ENCODE measurements at regions not wholly inside any gene's neighbourhood (a gene's known extent, or its start where the extent isn't known, plus 50 kb on each side); places are given as distances from the start of the nearest gene placed in this dataset.
A peak's percentile ranks its signal among the peaks of the same experiment; 100 is the strongest.

DNA sequence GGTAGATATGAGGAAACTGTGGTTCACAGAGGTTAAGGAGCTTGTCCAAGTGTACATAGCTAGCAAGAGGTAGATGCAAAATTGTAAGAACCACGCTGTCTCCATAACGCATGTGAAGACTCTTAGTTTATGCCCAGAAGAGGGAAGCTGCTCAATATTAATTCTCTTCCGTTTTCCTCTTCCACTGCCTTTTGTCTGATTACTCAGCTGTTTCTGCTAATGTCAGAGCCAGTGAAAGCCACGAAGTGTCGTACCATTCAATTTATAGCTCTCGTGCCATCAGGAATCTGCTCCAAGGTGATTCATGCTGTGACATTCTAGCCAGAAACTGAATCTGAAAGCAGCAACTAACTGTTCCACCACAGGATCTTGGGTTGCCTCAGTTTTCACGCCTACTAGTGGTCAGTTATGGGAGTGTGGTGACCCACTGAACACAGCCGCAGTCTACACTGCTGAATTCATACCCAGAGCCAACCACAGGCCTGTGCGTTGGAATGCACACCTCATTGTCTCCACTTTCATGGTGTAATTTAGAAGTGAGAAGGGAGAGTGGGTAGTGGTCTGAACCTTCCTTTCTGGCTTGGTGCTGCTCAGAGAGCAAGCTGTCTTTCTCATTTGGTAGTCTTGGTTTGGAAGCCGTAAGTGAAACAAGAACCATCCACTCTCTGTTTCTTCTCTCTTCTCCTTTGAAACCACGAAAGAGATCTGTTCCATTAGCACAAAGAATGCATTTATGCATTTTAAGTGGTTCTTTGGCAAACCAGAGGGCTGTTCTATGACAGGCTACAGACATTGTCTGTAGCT is 74.2 kb upstream of the NAP1L1 start:
- ChIA-PET CTCF (interaction anchor here (0.5 to 2.0 kb wide), 15 partner anchors 8 to 526 kb away, joined by 3 to 8 read pairs (median 3); partner anchors contain the start of gene BBS10), POLR2A (interaction anchor here (0.8 kb wide), 1 partner anchor 10 kb away, joined by 3 read pairs; no protein-coding TSS in a partner anchor)
- Histone ChIP-seq H3K27ac (ENCODE audit: extremely low read depth, low read depth, low read length) (no peak overlapping the region), H3K4me1 (ENCODE audit: control insufficient read depth, insufficient read depth, low read length) (no peaks in the 10 kb centered on the region), H3K9me3 (ENCODE audit: control insufficient read depth, insufficient read depth, low read depth, low read length) (no peaks in the 10 kb centered on the region), H3K36me3 (ENCODE audit: control insufficient read depth in 2 of 2, insufficient read depth in 1 of 2, low read length in 2 of 2) (no peaks in the 10 kb centered on the region), H3K4me3 (ENCODE audit: low read depth, low read length) (no peak overlapping the region)
- TF ChIP-seq ZNF660 (tag by site-specific recombination; IDR thresholded peaks at IDR 0.05), result peak; percentile 87; the same call in 1 of the 2 replicates
- 0 out of 2 replicates have a peak, but pooled peaks have one; percentile 23 for TF ChIP-seq ZNF843 (tag by site-specific recombination; IDR thresholded peaks at IDR 0.05)
- 0 out of 2 replicates have a peak, but pooled peaks have one; percentile 13 for TF ChIP-seq ZIC2 (tag by site-specific recombination; IDR thresholded peaks at IDR 0.05)
- no peak for TF ChIP-seq ZNF654 (tag by site-specific recombination; IDR thresholded peaks at IDR 0.05; ENCODE audit: low read depth)
- TF ChIP-seq PRDM1 (tag by site-specific recombination; IDR thresholded peaks at IDR 0.05), result peak; percentile 24; the same call in 1 of the 2 replicates
- 0 out of 2 replicates have a peak, but pooled peaks have one; percentile 17 for TF ChIP-seq SP7 (tag by site-specific recombination; IDR thresholded peaks at IDR 0.05)
- TF ChIP-seq ZNF10 (tag by site-specific recombination; IDR thresholded peaks at IDR 0.05), result no peak
- TF ChIP-seq ZNF768 (tag by site-specific recombination; IDR thresholded peaks at IDR 0.05), result no peak
- TF ChIP-seq ZEB2 (tag by site-specific recombination; IDR thresholded peaks at IDR 0.05), result no peak

DNA sequence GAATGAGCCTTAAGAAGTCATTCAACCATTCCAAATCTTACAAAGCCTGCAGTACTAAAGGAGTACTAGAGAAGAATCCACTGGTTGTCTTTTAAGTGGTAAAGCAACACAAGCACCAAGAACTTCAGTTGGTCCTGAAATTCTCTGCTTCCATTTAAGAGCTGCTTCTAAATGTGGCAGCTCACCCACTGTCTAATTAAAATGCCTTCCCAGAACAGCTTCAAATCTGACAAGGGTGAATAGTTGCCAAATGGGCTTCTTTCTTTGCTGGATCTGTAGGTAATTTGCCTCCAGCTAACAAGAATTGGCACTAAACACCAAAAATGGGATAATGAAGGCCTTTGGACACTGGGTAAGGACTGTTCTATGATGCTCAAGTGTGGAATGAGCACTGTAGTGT is 72.2 kb upstream of the NAP1L1 start:
- no peaks in the 10 kb centered on the region for H3K9me3 ChIP-seq (ENCODE audit: control insufficient read depth, insufficient read depth, low read depth, low read length)
- no peaks in the 10 kb centered on the region for H3K4me1 ChIP-seq (ENCODE audit: control insufficient read depth, insufficient read depth, low read length)
- no peak overlapping the region for H3K4me3 ChIP-seq (ENCODE audit: low read depth, low read length)
- H3K36me3 ChIP-seq (ENCODE audit: control insufficient read depth in 2 of 2, insufficient read depth in 1 of 2, low read length in 2 of 2), result no peaks in the 10 kb centered on the region
- ChIA-PET CTCF (interaction anchor here (0.7 to 0.8 kb wide), 3 partner anchors 179 to 341 kb away, joined by 3 read pairs; no protein-coding TSS in a partner anchor), POLR2A (no interaction called here)
- H3K27ac ChIP-seq (ENCODE audit: extremely low read depth, low read depth, low read length), result no peak overlapping the region
- TF ChIP-seq ZNF335 (tag by site-specific recombination; conservative IDR thresholded peaks at IDR 0.05) (no peak), ZNF837 (tag by site-specific recombination; IDR thresholded peaks at IDR 0.05) (no peak), YY2 (tag by site-specific recombination; IDR thresholded peaks at IDR 0.05) (no peak), ZNF354C (tag by site-specific recombination; IDR thresholded peaks at IDR 0.05; ENCODE audit: borderline replicate concordance, low read depth) (no peak), PRDM6 (tag by site-specific recombination; IDR thresholded peaks at IDR 0.05) (no peak), ZNF629 (tag by site-specific recombination; IDR thresholded peaks at IDR 0.05) (no peak), REPIN1 (tag by site-specific recombination; IDR thresholded peaks at IDR 0.05; ENCODE audit: low read depth) (no peak), ZNF660 (tag by site-specific recombination; IDR thresholded peaks at IDR 0.05) (no peak), ZNF777 (tag by site-specific recombination; IDR thresholded peaks at IDR 0.05; ENCODE audit: borderline replicate concordance) (no peak), ZNF830 (tag by site-specific recombination; IDR thresholded peaks at IDR 0.05; ENCODE audit: low read depth) (no peak)

GRCh38 chr12:76156314-76156713 is 71.8 kb upstream of the NAP1L1 start:
- Histone ChIP-seq H3K4me1 (ENCODE audit: control insufficient read depth, insufficient read depth, low read length) (no peaks in the 10 kb centered on the region), H3K9me3 (ENCODE audit: control insufficient read depth, insufficient read depth, low read depth, low read length) (no peaks in the 10 kb centered on the region), H3K4me3 (ENCODE audit: low read depth, low read length) (no peak overlapping the region), H3K27ac (ENCODE audit: extremely low read depth, low read depth, low read length) (no peak overlapping the region), H3K36me3 (ENCODE audit: control insufficient read depth in 2 of 2, insufficient read depth in 1 of 2, low read length in 2 of 2) (no peaks in the 10 kb centered on the region)
- POLR2A ChIA-PET, result no interaction called here
- no peak for TF ChIP-seq ZNF155 (tag by site-specific recombination; IDR thresholded peaks at IDR 0.05)
- no peak for TF ChIP-seq ZNF785 (tag by site-specific recombination; IDR thresholded peaks at IDR 0.05)
- TF ChIP-seq FEZF1 (tag by site-specific recombination; IDR thresholded peaks at IDR 0.05), result 0 out of 2 replicates have a peak, but pooled peaks have one; percentile 9
- CTCF ChIA-PET, result interaction anchor here (0.7 to 0.8 kb wide), 3 partner anchors 179 to 341 kb away, joined by 3 read pairs; no protein-coding TSS in a partner anchor

All from HEK293 (cell line).